GM12864 (cell line): ENCODE measurements at regions not wholly inside any gene's neighbourhood (a gene's known extent, or its start where the extent isn't known, plus 50 kb on each side); places are given as distances from the start of the nearest gene placed in this dataset.

Experiments used
- DNase-seq: peaks from one replicate; pipeline ENCODE4 v3.0.0-alpha.2; 2011; ENCODE audit warnings: low read depth
- H3K4me3 ChIP-seq: 2 replicates; pipeline ENCODE4 v1.5.1; 2011; ENCODE audit warnings: mild to moderate bottlenecking, low read depth, low read length, control low read depth
- TF ChIP-seq, protein P1 (sequence below): IDR thresholded peaks from 2 replicates; pipeline ENCODE4 v1.5.1; 2011; ENCODE audit warnings: low read depth, mild to moderate bottlenecking, moderate library complexity, low read length, control low read depth, inconsistent platforms; ENCODE audit errors: missing control alignments

DNA sequence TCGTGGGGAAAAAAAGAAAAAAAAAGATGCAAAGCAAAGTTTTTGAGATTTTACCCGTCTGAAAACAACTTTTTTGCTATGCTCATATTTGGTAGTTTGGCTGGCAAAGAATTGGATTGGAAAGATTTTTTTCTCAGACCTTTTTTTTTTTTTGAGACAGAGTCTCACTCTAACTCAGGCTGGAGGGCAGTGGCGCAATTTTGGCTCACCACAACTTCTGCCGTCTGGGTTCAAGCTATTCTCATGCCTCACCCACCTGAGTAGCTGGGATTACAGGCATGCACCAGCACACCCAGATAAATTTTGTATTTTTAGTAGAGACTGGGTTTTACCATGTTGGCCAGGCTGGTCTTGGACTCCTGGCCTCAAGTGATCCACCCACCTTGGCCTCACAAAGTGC lies 56.3 kb upstream of the TANC1 start:
- DNase-seq: no peak

GRCh38 chr2:158912765-158913164 lies 55.7 kb upstream of the TANC1 start:
- no peak for DNase-seq
- H3K4me3 ChIP-seq: no peak overlapping the region
- TF ChIP-seq, protein P1, sequence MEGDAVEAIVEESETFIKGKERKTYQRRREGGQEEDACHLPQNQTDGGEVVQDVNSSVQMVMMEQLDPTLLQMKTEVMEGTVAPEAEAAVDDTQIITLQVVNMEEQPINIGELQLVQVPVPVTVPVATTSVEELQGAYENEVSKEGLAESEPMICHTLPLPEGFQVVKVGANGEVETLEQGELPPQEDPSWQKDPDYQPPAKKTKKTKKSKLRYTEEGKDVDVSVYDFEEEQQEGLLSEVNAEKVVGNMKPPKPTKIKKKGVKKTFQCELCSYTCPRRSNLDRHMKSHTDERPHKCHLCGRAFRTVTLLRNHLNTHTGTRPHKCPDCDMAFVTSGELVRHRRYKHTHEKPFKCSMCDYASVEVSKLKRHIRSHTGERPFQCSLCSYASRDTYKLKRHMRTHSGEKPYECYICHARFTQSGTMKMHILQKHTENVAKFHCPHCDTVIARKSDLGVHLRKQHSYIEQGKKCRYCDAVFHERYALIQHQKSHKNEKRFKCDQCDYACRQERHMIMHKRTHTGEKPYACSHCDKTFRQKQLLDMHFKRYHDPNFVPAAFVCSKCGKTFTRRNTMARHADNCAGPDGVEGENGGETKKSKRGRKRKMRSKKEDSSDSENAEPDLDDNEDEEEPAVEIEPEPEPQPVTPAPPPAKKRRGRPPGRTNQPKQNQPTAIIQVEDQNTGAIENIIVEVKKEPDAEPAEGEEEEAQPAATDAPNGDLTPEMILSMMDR: no peak

More for the DNA sequence above, 56.3 kb upstream of the TANC1 start:
- TF ChIP-seq, protein P1: no peak
- H3K4me3 ChIP-seq: no peak overlapping the region

DNA sequence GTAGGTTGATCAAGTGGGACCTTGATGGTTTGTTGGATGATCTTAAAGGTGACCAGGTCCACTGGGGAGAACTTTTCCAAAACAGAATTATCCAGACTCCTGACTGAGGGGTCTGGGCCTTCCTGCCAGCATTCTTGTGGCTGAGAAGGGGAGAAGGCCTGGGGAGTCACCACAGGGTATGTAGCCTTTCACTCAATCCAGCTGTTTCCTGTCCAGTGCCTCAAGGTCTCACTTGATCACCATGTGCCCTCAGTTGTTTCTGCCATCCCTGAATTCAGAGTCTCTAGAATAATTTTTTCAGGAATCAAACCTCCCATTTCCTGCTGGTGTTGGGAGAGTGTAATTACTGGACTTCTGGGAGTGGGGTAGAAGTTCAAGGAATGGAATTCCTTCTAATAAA lies 54.4 kb upstream of the TANC1 start:
- no peak for DNase-seq
- TF ChIP-seq, protein P1: no peak
- no peak overlapping the region for H3K4me3 ChIP-seq

DNA sequence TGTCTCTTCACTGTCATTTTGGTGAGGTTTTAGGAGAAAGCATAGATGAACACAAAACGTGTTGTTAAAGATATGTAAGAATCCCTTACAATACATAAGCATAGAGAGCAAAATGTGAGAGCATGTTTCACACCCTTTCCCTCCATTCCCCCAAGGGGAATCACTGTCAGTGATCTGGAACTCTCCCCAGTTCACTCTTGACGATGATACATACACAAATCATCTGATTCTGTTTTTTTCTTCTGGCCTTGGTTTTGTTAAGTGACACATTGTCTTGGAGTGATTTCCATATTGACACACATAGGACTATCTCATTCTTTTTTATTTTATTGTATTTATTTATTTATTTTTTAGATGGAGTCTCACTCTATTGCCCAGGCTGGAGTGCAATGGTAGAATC lies 53.7 kb upstream of the TANC1 start:
- TF ChIP-seq, protein P1: no peak
- no peak overlapping the region for H3K4me3 ChIP-seq
- DNase-seq: no peak

DNA sequence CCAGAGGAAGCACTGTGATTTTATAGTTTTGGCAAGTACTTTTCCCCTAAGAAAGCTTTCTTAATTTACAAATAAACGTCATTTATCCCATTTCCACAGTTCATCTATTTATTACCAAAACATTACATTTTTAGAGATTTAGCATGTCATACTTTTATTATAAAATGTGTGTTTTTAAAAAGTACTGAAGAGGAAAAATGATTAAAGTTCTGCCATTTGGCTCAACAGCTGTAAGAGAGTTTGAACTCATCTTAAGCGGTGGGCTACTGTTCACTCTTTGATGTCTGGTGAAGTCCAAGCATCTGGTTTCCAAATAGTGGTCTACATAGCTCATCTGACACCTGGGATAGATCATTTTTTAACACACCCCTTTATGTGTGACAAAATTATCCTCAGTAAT lies 51.3 kb upstream of the TANC1 start:
- TF ChIP-seq, protein P1: no peak
- no peak overlapping the region for H3K4me3 ChIP-seq
- no peak for DNase-seq

- TF ChIP-seq, protein P1: no peak
- H3K4me3 ChIP-seq: no peak overlapping the region
- no peak for DNase-seq
These were observed 50.0 kb upstream of the TANC1 start for GRCh38 chr2:158918452-158918851.
